Endothelial cell of umbilical vein (primary cell): ENCODE measurements at regions not wholly inside any gene's neighbourhood (a gene's known extent, or its start where the extent isn't known, plus 50 kb on each side); places are given as distances from the start of the nearest gene placed in this dataset.

Experiments used
- BruUV-seq: library from RNA; stranded (reverse); fragments of 400-500 nt; replicated peaks from 2 replicates; lab custom pipeline; 2021; lab: Mats Ljungman, UMichigan
- CTCF ChIA-PET: fragments of 300-600, 350-600 bp; sonication (Branson Sonifier 250); formaldehyde crosslinking; loops from one replicate; lab custom pipeline; 2021; ENCODE audit warnings: antibody characterized with exemption, inconsistent platforms; lab: Charles Lee
- POLR2A ChIA-PET: fragments of 300-600, 350-600 bp; sonication (Branson Sonifier 250); formaldehyde crosslinking; loops from one replicate; lab custom pipeline; 2021; ENCODE audit warnings: antibody characterized with exemption, inconsistent platforms; lab: Charles Lee
- DNase-seq: peaks from one replicate; pipeline ENCODE4 v3.0.0-alpha.2; 2011; ENCODE audit warnings: low read depth, low spot score
- FAIRE-seq: peaks from 2 replicates; lab custom pipeline; 2011; peaks lifted over from hg19 to GRCh38; lab: Jason Lieb, UNC
- H2AFZ ChIP-seq: 2 replicates; pipeline ENCODE4 v1.6.0; 2012; ENCODE audit warnings: low read depth, low read length, control low read depth, inconsistent platforms
- H3K27ac ChIP-seq: 2 replicates; pipeline ENCODE4 v1.5.1; 2011; ENCODE audit warnings: low read depth, mild to moderate bottlenecking, control low read depth, low read length, moderate library complexity; ENCODE audit not compliant: insufficient read depth
- H3K27me3 ChIP-seq, 2 experiments: 2 replicates each; pipeline versions ENCODE4 v1.6.0 to v1.6.1; 2011; ENCODE audit warnings: low read length in 2 of 2, mixed read lengths in 1 of 2; ENCODE audit not compliant: control insufficient read depth in 2 of 2, insufficient read depth in 2 of 2
- H3K36me3 ChIP-seq, 2 experiments: 2 replicates in 1 of 2; 3 replicates in 1 of 2; pipeline ENCODE4 v1.5.1; 2011; ENCODE audit warnings: low read length in 2 of 2, mild to moderate bottlenecking in 1 of 2, moderate library complexity in 1 of 2; ENCODE audit not compliant: control insufficient read depth in 2 of 2, insufficient read depth in 2 of 2; ENCODE audit errors: extremely low read depth in 1 of 2
- H3K4me1 ChIP-seq: 3 replicates; pipeline ENCODE4 v1.5.1; 2011; ENCODE audit warnings: mild to moderate bottlenecking, low read length; ENCODE audit not compliant: control insufficient read depth, insufficient read depth; ENCODE audit errors: extremely low read depth
- H3K4me2 ChIP-seq: 2 replicates; pipeline ENCODE4 v1.6.1; 2011; ENCODE audit warnings: low read length, control low read depth, mixed read lengths; ENCODE audit not compliant: insufficient read depth
- H3K4me3 ChIP-seq, 3 experiments: fragments of 200-600 bp in 1 of 3; sonication (generic), shearing (Covaris generic) in 1 of 3; replicated peaks in 1 of 3; 2 replicates each; pipeline ENCODE4 v1.5.1; 2011 to 2016; ENCODE audit warnings: control low read depth in 3 of 3, low read length in 3 of 3, mild to moderate bottlenecking in 2 of 3, inconsistent platforms in 1 of 3, low read depth in 1 of 3, moderate library complexity in 1 of 3; ENCODE audit not compliant: insufficient read depth in 1 of 3
- H3K79me2 ChIP-seq: 2 replicates; pipeline ENCODE4 v1.6.0; 2012; ENCODE audit warnings: low read length, inconsistent platforms; ENCODE audit not compliant: control insufficient read depth, insufficient read depth
- H3K9ac ChIP-seq: replicated peaks from 2 replicates; pipeline ENCODE3; 2011; ENCODE audit warnings: low read length, control low read depth; ENCODE audit not compliant: insufficient read depth; ENCODE audit errors: extremely low read depth
- H3K9me1 ChIP-seq: replicated peaks from 3 replicates; pipeline ENCODE4 v1.6.0; 2011; ENCODE audit warnings: mild to moderate bottlenecking, low read length; ENCODE audit not compliant: control insufficient read depth, insufficient read depth; ENCODE audit errors: extremely low read depth
- H3K9me3 ChIP-seq: replicated peaks from 2 replicates; pipeline ENCODE4 v1.5.1; 2012; ENCODE audit warnings: low read length, inconsistent platforms; ENCODE audit not compliant: control insufficient read depth, insufficient read depth
- H4K20me1 ChIP-seq: replicated peaks from 2 replicates; pipeline ENCODE3; 2011; ENCODE audit warnings: mild to moderate bottlenecking, low read length; ENCODE audit not compliant: control insufficient read depth, insufficient read depth; ENCODE audit errors: extremely low read depth
- EZH2 ChIP-seq: IDR thresholded peaks from 2 replicates; pipeline ENCODE4 v1.6.1; 2012; ENCODE audit warnings: borderline replicate concordance, low read depth, mild to moderate bottlenecking, moderate library complexity, low read length, inconsistent platforms; ENCODE audit not compliant: severe bottlenecking
- FOS ChIP-seq: IDR thresholded peaks from 2 replicates; pipeline ENCODE4 v1.6.1; 2011; ENCODE audit warnings: mild to moderate bottlenecking, low read length, moderate library complexity, borderline replicate concordance; ENCODE audit not compliant: insufficient read depth
- GATA2 ChIP-seq: IDR thresholded peaks from 2 replicates; pipeline ENCODE4 v1.7.0; 2011; ENCODE audit warnings: low read depth, mild to moderate bottlenecking, moderate library complexity, mixed read lengths, low read length; ENCODE audit not compliant: insufficient read length, insufficient read depth
- JUN ChIP-seq: IDR thresholded peaks from 2 replicates; pipeline ENCODE4 v1.6.1; 2011; ENCODE audit warnings: borderline replicate concordance, low read depth; ENCODE audit not compliant: insufficient read length, insufficient read depth
- POLR2A ChIP-seq: IDR thresholded peaks from 2 replicates; pipeline ENCODE4 v1.6.1; 2012; ENCODE audit warnings: low read depth, mild to moderate bottlenecking, control low read depth, low read length
- POLR2AphosphoS5 ChIP-seq: IDR thresholded peaks from 2 replicates; pipeline ENCODE4 v1.6.1; 2012; ENCODE audit warnings: low read depth, mild to moderate bottlenecking, control low read depth, low read length, moderate library complexity; ENCODE audit not compliant: insufficient read depth
- dilution Hi-C: fragments of 300-500 bp; cut with MboI; formaldehyde crosslinking; loops from one replicate; pipeline ENCODE4 v1.15.0; 2019; ENCODE audit warnings: low sequenced_read_pairs; ENCODE audit not compliant: extremely low pct_ligation_motif_present
- intact Hi-C: fragments of 100-400 bp; cut with micrococcal nuclease; formaldehyde crosslinking; loops from one replicate; pipeline ENCODE4 v1.10.0; 2022
- TF ChIP-seq, protein P1 (sequence below): IDR thresholded peaks from 2 replicates; pipeline ENCODE4 v1.6.1; 2011; ENCODE audit not compliant: insufficient read depth, insufficient read length
- TF ChIP-seq, protein P2 (sequence below), 2 donors: IDR thresholded peaks; 1 replicate in 1 of 2; 2 replicates in 1 of 2; pipeline ENCODE4 v1.5.1; 2011; ENCODE audit warnings: low read length in 2 of 2, mild to moderate bottlenecking in 2 of 2, moderate library complexity in 2 of 2, control low read depth in 1 of 2, inconsistent platforms in 1 of 2, low read depth in 1 of 2; ENCODE audit not compliant: insufficient read depth in 1 of 2; ENCODE audit errors: extremely low read depth in 1 of 2

DNA sequence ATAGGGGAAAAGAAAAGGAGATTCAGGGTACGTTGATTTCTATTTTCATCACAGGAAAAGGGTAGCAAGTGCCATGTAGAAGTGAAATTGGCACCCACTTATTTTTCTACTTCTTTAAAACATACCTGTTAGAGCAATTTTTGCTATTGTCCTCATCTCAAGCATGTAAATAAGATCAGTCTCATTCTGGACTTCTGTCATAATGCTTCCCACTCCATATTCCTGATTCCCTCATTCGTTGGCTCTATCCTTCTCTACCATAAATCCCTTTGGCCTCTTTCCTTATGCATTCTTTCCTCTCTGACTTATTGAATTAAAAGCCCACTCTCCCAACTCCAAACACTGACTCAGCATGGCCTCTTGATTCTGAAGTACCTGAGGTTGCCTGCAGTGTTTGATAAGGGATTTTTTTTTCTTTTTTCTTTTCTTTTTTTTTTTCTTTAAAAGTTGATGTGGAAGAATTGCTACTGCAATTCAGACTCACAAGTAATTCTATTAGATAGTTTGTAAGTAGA is 465.7 kb downstream of the SLITRK6 start:
- TF ChIP-seq POLR2AphosphoS5 (no peak), GATA2 (no peak), EZH2 (no peak), JUN (no peak), POLR2A (no peak), FOS (no peak)
- TF ChIP-seq, protein P1, sequence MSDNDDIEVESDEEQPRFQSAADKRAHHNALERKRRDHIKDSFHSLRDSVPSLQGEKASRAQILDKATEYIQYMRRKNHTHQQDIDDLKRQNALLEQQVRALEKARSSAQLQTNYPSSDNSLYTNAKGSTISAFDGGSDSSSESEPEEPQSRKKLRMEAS = no peak
- TF ChIP-seq, protein P2, sequence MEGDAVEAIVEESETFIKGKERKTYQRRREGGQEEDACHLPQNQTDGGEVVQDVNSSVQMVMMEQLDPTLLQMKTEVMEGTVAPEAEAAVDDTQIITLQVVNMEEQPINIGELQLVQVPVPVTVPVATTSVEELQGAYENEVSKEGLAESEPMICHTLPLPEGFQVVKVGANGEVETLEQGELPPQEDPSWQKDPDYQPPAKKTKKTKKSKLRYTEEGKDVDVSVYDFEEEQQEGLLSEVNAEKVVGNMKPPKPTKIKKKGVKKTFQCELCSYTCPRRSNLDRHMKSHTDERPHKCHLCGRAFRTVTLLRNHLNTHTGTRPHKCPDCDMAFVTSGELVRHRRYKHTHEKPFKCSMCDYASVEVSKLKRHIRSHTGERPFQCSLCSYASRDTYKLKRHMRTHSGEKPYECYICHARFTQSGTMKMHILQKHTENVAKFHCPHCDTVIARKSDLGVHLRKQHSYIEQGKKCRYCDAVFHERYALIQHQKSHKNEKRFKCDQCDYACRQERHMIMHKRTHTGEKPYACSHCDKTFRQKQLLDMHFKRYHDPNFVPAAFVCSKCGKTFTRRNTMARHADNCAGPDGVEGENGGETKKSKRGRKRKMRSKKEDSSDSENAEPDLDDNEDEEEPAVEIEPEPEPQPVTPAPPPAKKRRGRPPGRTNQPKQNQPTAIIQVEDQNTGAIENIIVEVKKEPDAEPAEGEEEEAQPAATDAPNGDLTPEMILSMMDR (IDR thresholded peaks at IDR 0.05; ENCODE audit: extremely low read depth in 1 of 2, insufficient read depth in 1 of 2, low read depth in 1 of 2, low read length in 2 of 2) = no peak
- FAIRE-seq = no peak
- POLR2A ChIA-PET = no interaction called here
- H3K4me2 ChIP-seq = no peak overlapping the region
- H3K27me3 ChIP-seq = no peaks in the 10 kb centered on the region
- no peak overlapping the region for H3K4me3 ChIP-seq
- H3K27ac ChIP-seq = no peak overlapping the region
- H3K4me1 ChIP-seq = no peaks in the 10 kb centered on the region
- H3K36me3 ChIP-seq = no peaks in the 10 kb centered on the region
- dilution Hi-C loops = no loop called here
- no TSS peak for BruUV-seq
- H3K9me1 ChIP-seq = no peaks in the 10 kb centered on the region
- no peaks in the 10 kb centered on the region for H3K9me3 ChIP-seq
- no peaks in the 10 kb centered on the region for H3K79me2 ChIP-seq
- H4K20me1 ChIP-seq = no peaks in the 10 kb centered on the region
- CTCF ChIA-PET = no interaction called here
- intact Hi-C loops = no loop called here
- H2AFZ ChIP-seq = no peak overlapping the region
- DNase-seq = no peak
- no peak overlapping the region for H3K9ac ChIP-seq
